HG03558 (cell line): ENCODE measurements at regions not wholly inside any gene's neighbourhood (a gene's known extent, or its start where the extent isn't known, plus 50 kb on each side); places are given as distances from the start of the nearest gene placed in this dataset.

Experiments
- ATAC-seq: cut with Tn5 transposase; IDR thresholded peaks from one replicate; pipeline ENCODE4 v1.9.1; 2021; ENCODE audit warnings: moderate number of reproducible peaks; ENCODE audit not compliant: unreplicated experiment; ENCODE audit errors: extremely low read depth

DNA sequence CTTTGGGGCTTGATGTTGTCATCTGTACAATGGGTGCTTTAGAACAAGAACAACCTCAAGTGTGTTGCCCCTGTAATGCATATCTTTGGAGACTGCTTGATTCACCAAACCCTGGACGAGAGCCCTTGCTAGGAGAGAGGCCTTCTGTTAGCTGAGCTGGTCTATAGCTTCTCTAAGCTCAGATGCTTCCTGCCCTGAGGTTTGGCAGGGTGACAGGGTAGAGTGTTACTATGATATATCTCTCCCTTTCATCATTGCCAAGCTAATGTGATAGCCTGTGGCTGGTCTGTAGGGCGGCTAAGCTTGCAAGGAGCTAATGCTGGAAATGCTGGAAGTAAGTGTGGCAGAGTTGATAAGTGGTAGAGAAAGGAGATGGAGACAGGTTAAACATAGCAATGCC is 364.1 kb downstream of the RPS24 start:
- ATAC-seq = no peak

DNA sequence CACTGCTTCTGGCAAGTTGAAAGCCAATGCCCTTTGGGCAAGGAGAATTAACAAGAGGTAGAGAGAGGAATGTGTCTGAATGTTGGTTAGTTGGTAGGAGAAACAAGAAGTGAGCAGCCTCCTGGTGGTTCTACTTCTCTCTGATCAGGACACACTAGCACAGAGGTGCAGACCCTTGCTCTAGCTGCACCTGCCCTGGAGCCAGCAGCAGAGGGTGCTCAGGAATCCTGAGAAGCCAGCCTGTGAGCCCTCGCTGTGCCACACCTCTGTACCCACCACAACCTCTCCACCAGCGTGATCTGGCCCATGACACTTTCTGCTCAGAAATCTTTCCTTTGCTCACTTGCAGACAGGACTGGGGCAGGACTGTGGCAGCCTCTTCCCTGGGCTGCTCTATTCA is 364.7 kb downstream of the RPS24 start:
- ATAC-seq = no peak

DNA sequence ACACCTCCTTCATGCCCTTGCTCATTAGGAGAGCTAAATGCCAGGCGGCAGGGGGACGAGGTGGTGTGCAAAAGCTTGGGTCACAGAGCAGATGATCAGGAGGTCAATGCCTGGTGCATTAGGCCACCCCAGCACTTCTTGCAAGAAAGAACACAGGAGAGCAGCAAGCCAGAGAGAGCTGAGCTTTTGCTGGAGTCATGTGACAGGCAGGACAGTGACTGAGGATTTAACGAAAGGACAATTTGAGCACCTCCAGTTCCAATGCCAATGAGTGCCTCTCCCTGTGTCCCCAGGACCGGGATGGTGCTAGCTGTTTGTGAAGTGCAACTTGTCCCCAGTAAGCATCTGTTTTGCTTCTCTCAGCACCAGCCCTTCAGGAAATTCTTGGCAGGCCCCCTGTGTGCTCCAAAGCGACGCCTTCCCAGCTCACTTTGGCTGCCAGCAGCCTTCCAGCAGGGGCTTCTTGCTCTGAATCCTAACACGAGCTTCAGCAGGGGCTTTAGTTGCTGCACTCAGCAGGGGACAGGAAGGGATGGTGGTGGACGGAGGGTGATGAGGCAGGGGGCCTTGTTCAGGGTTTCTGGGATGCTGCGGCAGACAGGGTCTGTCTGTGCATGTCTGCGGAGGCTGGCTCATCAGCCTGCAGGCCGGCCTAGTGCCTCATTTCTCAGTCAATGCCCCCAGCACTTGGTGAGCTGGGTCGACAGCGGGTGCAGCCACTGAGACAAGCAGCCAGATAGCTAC is 368.1 kb downstream of the RPS24 start:
- ATAC-seq = no peak

DNA sequence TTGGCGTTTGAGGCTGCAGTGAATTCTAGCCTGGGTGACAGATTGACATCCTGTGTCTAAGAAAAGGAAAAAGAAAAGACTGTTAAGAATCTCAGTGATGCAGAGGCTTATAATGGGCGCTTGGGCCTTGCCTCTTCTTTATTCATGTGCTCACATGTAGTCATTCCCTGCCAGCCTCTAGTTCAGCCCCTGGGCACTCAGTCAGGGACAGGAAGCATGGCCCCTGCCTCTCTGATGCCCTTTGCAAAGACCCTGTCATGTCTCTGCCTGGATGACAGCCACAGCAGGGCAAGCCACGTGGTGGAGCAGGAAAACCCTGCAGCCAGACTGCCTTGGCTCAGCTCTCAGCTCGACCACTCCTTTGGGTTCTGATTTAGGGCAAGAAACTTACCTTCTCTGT is 368.9 kb downstream of the RPS24 start:
- ATAC-seq = no peak

GRCh38 chr10:78403781-78404180 is 370.1 kb downstream of the RPS24 start:
- no peak for ATAC-seq

DNA sequence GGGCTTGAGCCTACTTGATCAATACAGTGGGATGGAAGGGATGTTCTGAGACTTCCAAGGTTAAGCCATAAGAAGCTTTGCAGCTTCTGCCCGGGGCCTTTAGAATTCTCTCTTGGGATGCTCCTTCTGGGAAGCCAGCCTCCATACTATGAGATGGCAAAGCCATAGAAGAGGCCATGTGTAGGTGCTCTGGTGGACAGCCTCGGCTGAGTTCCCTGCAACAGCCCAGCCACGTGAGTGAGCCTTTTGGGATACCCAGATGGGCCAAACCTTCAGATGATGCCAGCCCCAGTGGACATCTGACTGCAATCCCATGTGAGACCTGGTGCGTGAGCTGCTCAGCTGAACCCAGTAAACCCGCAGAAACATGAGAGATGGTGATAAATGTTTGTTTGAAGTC is 370.6 kb downstream of the RPS24 start:
- no peak for ATAC-seq

- ATAC-seq = no peak
Observed at GRCh38 chr10:78405231-78405630, 371.6 kb downstream of the RPS24 start.

- no peak for ATAC-seq
Observed at GRCh38 chr10:78405736-78406135, 372.1 kb downstream of the RPS24 start.

GRCh38 chr10:78406648-78407008 is 373.0 kb downstream of the RPS24 start:
- no peak for ATAC-seq

- no peak for ATAC-seq
Observed at GRCh38 chr10:78407009-78407711, 373.5 kb downstream of the RPS24 start.

DNA sequence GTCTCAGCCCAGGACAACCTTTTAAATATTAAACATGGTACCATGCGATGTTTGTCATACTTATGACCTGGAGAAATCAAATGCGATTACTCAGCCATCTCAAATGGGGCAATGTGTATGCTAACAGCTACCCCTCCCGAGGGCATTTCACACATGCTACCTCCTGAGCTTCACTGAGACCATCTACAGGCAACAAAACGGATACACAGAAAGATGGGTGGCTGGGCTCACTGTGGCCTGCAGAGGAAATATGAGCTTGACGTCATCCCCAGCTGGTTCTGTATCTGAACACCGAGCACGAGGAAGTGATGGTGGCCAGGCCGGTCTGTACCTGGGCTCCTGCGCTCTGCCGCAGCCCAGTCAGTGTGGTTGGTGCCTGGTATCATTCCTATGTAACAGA is 374.3 kb downstream of the RPS24 start:
- ATAC-seq = no peak

GRCh38 chr10:78408671-78409472 is 375.2 kb downstream of the RPS24 start:
- ATAC-seq = no peak

- no peak for ATAC-seq
Observed at GRCh38 chr10:78410046-78410965, 376.6 kb downstream of the RPS24 start.

GRCh38 chr10:78411716-78412115 is 378.1 kb downstream of the RPS24 start:
- ATAC-seq = no peak

DNA sequence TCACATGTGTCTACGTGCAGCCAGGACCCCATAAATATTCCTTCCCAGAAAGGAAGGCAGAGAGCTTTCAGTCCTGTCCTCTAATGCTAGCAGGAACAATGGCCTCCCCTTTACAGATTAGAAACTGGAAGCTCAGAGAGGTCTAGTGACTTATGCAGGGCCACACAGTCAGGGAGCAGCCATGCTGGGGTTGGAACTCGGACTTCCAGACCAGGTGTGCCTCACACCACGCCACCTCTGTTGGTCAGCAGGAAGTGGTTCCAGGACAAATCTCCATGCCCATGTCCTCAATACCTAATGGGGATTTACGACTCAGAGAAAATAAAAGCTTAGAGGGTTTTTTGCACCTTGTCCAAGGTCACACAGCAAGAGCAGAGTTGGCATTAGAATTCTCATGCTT is 378.9 kb downstream of the RPS24 start:
- ATAC-seq = no peak

DNA sequence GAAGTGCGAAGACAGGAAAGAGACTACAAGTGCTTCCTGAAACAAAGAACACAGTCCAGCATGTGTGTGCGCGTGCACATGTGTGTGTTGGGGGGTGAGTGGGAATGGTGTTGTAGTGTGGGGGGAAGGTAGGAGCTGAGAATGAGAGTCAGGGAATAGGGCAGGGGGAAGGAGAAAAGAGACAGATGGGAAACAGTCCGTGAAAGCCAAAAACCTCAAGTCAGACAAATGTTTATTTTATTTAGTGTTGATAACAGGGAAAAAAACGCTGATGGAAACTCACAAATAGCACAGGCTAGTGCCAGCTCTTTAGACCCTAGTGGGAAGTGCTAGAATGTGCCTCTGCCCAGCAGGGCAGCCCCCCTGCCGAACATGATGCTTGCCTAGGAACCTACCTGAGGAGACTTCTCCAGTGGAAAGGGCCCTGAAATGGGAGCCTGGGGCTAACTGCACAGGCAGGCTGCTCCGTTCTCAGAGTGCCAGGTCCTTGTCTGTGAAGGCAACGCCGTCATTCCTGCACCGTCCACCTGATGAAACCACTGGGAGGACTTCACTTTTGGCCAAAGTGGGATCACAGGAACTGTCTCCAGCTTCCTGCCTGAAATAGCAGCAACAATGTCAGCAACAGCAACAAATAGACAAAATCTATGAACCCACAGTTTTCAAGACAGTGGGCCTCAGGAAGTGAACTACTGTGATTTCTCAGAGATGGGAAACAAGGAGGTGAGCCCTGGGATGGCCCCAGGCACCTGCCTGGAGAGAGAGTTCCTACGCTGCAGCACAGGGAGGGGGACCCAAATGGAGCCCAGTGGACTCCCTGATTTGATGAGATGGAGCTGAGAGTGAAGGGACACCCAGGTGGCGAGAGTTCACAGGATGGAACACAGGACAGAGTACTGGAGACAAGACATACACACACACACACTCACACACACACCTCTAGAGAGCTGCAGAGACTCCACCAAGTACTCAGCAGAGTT is 379.7 kb downstream of the RPS24 start:
- no peak for ATAC-seq

DNA sequence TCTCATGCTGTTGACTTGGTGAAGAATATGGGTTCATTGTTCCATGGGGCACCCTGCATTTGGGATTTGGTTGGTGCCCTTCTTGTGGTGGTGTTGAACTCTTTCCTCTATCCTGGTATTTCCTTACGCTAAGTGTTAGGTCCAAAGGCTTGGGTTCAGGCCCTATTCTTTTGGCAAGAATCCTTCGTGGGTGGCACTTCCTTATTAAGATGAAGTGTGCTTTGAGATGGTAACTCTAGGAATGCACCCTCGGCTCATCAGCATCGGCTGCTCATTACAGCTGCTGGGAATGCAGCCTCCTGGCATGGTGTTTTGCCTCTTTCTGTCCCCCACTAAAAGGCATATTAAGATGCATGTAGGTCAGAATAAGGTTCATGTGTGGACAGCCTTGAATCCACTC is 380.7 kb downstream of the RPS24 start:
- ATAC-seq = no peak

DNA sequence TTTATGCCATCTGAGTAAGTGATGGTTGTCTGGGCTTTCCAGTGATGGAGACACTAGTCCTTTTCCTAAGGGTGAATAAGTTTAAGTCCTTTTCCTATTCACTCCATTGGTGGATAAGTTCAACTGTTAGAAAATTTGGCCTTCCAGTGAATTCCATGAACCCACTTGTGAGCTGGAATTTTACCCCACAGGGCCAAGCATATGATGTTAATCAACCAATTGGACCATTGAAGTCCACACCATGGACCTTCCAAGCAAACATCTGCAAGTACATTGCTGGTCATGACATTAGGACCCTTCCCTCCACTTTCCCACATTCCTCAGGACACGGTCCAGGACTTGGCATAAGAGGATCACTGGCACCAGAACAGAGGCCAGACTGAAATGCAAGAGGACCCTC is 381.4 kb downstream of the RPS24 start:
- no peak for ATAC-seq
